Muscle layer of colon (tissue), 2 donors: ENCODE measurements at regions not wholly inside any gene's neighbourhood (a gene's known extent, or its start where the extent isn't known, plus 50 kb on each side); places are given as distances from the start of the nearest gene placed in this dataset.
A peak's percentile ranks its signal among the peaks of the same experiment; 100 is the strongest.

ENCODE experiments used
- H3K27ac ChIP-seq: one replicate; pipeline ENCODE4 v1.7.0; 2013; ENCODE audit warnings: low read depth, mild to moderate bottlenecking, low read length, moderate library complexity
- H3K27me3 ChIP-seq, 2 donors: one replicate each; pipeline ENCODE4 v1.7.0; 2013; ENCODE audit warnings: low read length in 2 of 2, mild to moderate bottlenecking in 2 of 2; ENCODE audit not compliant: insufficient read depth in 2 of 2, control insufficient read depth in 1 of 2
- H3K36me3 ChIP-seq: one replicate; pipeline ENCODE4 v1.7.0; 2013; ENCODE audit warnings: mild to moderate bottlenecking, low read length; ENCODE audit not compliant: insufficient read depth
- H3K4me1 ChIP-seq: one replicate; pipeline ENCODE4 v1.7.0; 2013; ENCODE audit warnings: mild to moderate bottlenecking, low read length; ENCODE audit not compliant: insufficient read depth
- H3K4me3 ChIP-seq, 2 donors: one replicate each; pipeline ENCODE4 v1.7.0; 2013; ENCODE audit warnings: low read length in 2 of 2, low read depth in 1 of 2, mild to moderate bottlenecking in 1 of 2, moderate library complexity in 1 of 2
- H3K9ac ChIP-seq: one replicate; pipeline ENCODE4 v1.7.0; 2013; ENCODE audit warnings: low read length
- H3K9me3 ChIP-seq: one replicate; pipeline ENCODE4 v1.7.0; 2013; ENCODE audit warnings: mild to moderate bottlenecking, low read length
- donor health status: abdominal sarcoma.
- donor health status: Adenocarcinoma of cecum.

DNA sequence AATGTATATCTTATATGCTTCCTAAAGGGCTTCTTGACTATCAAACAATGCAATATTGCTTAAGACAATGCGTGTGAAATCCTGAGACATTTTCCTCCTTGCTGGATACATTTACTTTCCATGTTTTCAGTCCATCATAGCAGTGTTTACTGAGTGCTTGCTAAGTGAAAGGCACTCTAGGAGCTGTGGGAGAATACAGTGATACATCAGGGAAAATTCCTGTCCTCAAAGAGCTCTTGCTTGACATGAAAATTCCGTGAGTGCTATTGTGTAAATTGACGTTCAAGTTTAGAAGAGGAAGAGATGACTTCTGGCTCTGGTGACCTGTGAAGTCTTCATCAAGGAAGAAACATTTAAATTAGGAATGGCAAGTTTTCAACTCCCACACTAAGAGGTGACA lies 449.4 kb upstream of the SOX11 start:
- no peaks in the 10 kb centered on the region for H3K9me3 ChIP-seq
- H3K36me3 ChIP-seq: no peaks in the 10 kb centered on the region
- H3K4me3 ChIP-seq: no peak overlapping the region
- H3K27me3 ChIP-seq: no peaks in the 10 kb centered on the region
- no peaks in the 10 kb centered on the region for H3K4me1 ChIP-seq
- no peak overlapping the region for H3K27ac ChIP-seq
- H3K9ac ChIP-seq: no peak overlapping the region

DNA sequence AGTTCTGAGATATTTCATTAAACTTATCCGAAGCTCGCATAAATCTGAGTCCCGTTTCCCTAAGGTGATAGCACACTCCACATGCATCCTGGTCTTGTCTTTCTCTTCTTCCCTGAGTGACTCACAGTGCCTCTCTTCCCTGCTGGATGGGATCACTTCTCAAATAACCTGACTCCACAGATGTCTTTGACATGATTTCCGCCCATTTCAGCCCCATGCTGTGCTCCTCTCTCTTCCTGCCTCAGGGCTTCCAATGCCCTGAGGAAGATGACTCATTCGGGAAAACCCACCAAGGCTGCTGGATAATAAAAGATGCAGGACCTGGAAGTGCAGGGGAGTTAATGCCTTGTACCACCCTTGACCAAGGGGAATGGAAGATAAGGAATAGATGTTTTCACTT lies 441.7 kb upstream of the SOX11 start:
- Histone ChIP-seq H3K36me3 (no peaks in the 10 kb centered on the region), H3K27me3 (no peaks in the 10 kb centered on the region), H3K9ac (no peak overlapping the region), H3K4me1 (no peaks in the 10 kb centered on the region), H3K4me3 (no peak overlapping the region), H3K27ac (no peak overlapping the region), H3K9me3 (no peaks in the 10 kb centered on the region)

DNA sequence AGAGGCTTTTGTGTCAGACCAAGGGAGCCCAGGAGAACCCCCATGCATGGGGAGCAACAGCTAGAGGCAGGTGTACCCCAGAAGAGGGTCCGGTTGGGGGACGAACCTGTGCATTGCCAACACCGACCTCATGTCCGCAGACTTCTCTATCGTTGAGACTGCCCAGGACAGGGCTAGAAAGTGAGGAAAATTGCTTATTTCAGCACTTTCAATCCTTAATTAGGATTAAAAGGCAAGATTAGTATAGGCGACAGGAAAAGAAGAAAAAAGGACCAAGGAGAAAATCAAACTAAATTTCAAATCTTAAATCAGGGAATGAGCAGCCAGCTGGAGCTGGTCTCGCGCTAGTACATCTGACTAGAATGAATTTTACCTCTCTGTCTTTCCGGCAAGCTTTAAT lies 438.9 kb upstream of the SOX11 start:
- no peak overlapping the region for H3K4me3 ChIP-seq
- no peaks in the 10 kb centered on the region for H3K36me3 ChIP-seq
- H3K4me1 ChIP-seq: no peaks in the 10 kb centered on the region
- no peak overlapping the region for H3K9ac ChIP-seq
- H3K27me3 ChIP-seq: no peaks in the 10 kb centered on the region
- no peaks in the 10 kb centered on the region for H3K9me3 ChIP-seq
- no peak overlapping the region for H3K27ac ChIP-seq

GRCh38 chr2:5254791-5255332 lies 437.3 kb upstream of the SOX11 start:
- H3K4me1 ChIP-seq: no peaks in the 10 kb centered on the region
- H3K27ac ChIP-seq: no peak overlapping the region
- no peaks in the 10 kb centered on the region for H3K9me3 ChIP-seq
- no peak overlapping the region for H3K9ac ChIP-seq
- H3K4me3 ChIP-seq: no peak overlapping the region
- H3K27me3 ChIP-seq: no peaks in the 10 kb centered on the region
- no peaks in the 10 kb centered on the region for H3K36me3 ChIP-seq

GRCh38 chr2:5263291-5263690 lies 428.9 kb upstream of the SOX11 start:
- Histone ChIP-seq H3K9me3 (no peaks in the 10 kb centered on the region), H3K27me3 (no peaks in the 10 kb centered on the region), H3K36me3 (no peaks in the 10 kb centered on the region), H3K4me1 (no peaks in the 10 kb centered on the region), H3K4me3 (no peak overlapping the region), H3K27ac (no peak overlapping the region), H3K9ac (no peak overlapping the region)

DNA sequence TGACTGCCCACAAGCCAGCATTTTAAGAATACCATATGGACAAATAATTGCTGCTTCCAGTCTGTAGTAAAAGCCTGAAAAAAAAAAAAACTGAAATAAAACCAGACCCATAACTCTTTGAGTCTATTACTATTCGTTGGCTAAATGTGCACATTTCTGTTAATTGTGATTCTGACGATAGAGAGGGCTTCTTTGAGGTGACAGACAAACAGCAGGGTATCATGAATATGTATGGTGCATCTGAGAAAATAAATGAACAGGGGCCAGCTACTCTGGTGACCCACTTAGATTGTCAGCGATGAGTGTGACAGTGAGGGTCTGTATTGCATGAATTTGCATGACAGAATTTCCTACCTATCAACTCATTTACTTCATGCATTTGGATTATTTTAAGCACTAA lies 427.8 kb upstream of the SOX11 start:
- H3K4me3 ChIP-seq: no peak overlapping the region
- no peaks in the 10 kb centered on the region for H3K36me3 ChIP-seq
- H3K27ac ChIP-seq: no peak overlapping the region
- no peaks in the 10 kb centered on the region for H3K9me3 ChIP-seq
- H3K9ac ChIP-seq: no peak overlapping the region
- H3K4me1 ChIP-seq: no peaks in the 10 kb centered on the region
- H3K27me3 ChIP-seq: no peaks in the 10 kb centered on the region

GRCh38 chr2:5285061-5285460 lies 407.1 kb upstream of the SOX11 start:
- no peak overlapping the region for H3K4me3 ChIP-seq
- no peaks in the 10 kb centered on the region for H3K27me3 ChIP-seq
- H3K36me3 ChIP-seq: no peaks in the 10 kb centered on the region
- no peak overlapping the region for H3K27ac ChIP-seq
- H3K9me3 ChIP-seq: no peaks in the 10 kb centered on the region
- H3K4me1 ChIP-seq: peaks cover 35% of the 10 kb centered on the region
- H3K9ac ChIP-seq: no peak overlapping the region

GRCh38 chr2:5285872-5286769 lies 406.1 kb upstream of the SOX11 start:
- no peak overlapping the region for H3K4me3 ChIP-seq
- H3K27ac ChIP-seq: no peak overlapping the region
- no peak overlapping the region for H3K9ac ChIP-seq
- no peaks in the 10 kb centered on the region for H3K27me3 ChIP-seq
- no peaks in the 10 kb centered on the region for H3K9me3 ChIP-seq
- H3K36me3 ChIP-seq: no peaks in the 10 kb centered on the region
- H3K4me1 ChIP-seq: peaks cover 35% of the 10 kb centered on the region

DNA sequence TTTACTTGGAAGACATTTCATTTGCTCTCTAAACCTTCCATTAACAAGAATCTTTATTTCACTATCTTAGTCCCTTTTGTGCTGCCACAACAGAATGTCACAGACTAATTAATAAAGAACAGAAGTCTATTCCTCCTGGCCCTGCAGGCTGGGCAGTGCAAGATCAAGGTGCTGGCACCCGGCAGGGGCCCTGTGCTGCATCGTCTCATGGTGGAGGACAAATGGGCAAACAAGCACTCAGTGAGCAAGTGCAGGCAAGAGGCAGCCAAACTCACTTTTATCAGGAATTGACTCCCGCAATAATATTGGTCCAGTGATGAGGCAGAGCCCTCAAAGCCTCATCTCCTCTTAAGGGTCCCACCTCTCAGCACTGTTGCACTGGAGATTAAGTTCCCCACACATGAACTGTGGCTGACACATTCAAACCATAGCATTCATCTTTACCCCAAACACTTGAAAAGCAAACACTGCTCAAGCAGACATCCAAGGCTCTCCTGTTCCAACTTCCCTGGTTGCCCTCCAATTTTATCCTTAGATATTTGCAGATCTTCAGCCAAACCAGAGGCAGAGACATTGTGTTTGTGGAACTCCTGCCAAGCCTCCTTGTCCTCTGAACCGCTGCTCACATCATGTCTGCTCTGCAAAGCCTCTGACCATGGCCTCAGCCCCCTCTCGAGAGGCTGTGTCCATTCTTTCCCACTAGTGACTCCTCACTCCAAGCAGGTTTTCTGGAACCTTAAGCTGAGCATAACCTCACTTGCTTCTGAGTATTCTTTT lies 404.4 kb upstream of the SOX11 start:
- Histone ChIP-seq H3K27ac (peak overlapping the region; percentile 12), H3K9ac (no peak overlapping the region), H3K4me3 (no peak overlapping the region), H3K4me1 (peaks cover 35% of the 10 kb centered on the region), H3K27me3 (no peaks in the 10 kb centered on the region), H3K9me3 (no peaks in the 10 kb centered on the region), H3K36me3 (no peaks in the 10 kb centered on the region)

GRCh38 chr2:5290900-5291546 lies 401.2 kb upstream of the SOX11 start:
- no peaks in the 10 kb centered on the region for H3K27me3 ChIP-seq
- H3K4me1 ChIP-seq: peaks cover 27% of the 10 kb centered on the region
- no peak overlapping the region for H3K9ac ChIP-seq
- no peaks in the 10 kb centered on the region for H3K36me3 ChIP-seq
- no peak overlapping the region for H3K4me3 ChIP-seq
- no peaks in the 10 kb centered on the region for H3K9me3 ChIP-seq
- no peak overlapping the region for H3K27ac ChIP-seq

- no peaks in the 10 kb centered on the region for H3K27me3 ChIP-seq
- H3K9me3 ChIP-seq: no peaks in the 10 kb centered on the region
- no peak overlapping the region for H3K27ac ChIP-seq
- H3K4me1 ChIP-seq: no peaks in the 10 kb centered on the region
- H3K4me3 ChIP-seq: no peak overlapping the region
- no peaks in the 10 kb centered on the region for H3K36me3 ChIP-seq
- H3K9ac ChIP-seq: no peak overlapping the region
These were observed 387.5 kb upstream of the SOX11 start for GRCh38 chr2:5304640-5305039.
